A549 (cell line): ENCODE measurements at regions not wholly inside any gene's neighbourhood (a gene's known extent, or its start where the extent isn't known, plus 50 kb on each side); places are given as distances from the start of the nearest gene placed in this dataset.

Source experiments
- BCL3 ChIP-seq: fragments of >200 bp; sonication (Bioruptor Twin); formaldehyde crosslinking; IDR thresholded peaks from 3 replicates; pipeline ENCODE4 v1.6.1; 2016
- BHLHE40 ChIP-seq: IDR thresholded peaks from 2 replicates; pipeline ENCODE4 v1.6.1; 2012; ENCODE audit warnings: low read depth, low read length, inconsistent platforms
- CBX2 ChIP-seq: fragments of 200-600 bp; sonication (generic); IDR thresholded peaks from 2 replicates; pipeline ENCODE4 v1.6.1; 2016; ENCODE audit warnings: low read depth, mild to moderate bottlenecking, borderline replicate concordance
- CBX8 ChIP-seq: fragments of 200-600 bp; sonication (generic); IDR thresholded peaks from 2 replicates; pipeline ENCODE4 v1.6.1; 2016
- CEBPB ChIP-seq, 2 experiments: fragments of >200 bp in 1 of 2; sonication (Bioruptor Twin) in 1 of 2; formaldehyde crosslinking in 1 of 2; IDR thresholded peaks; 2 replicates each; pipeline ENCODE4 v1.6.1; 2012 to 2016
- CHD2 ChIP-seq: fragments of 150-350 bp; IDR thresholded peaks from 2 replicates; pipeline ENCODE4 v1.6.1; 2014; ENCODE audit warnings: low read length; ENCODE audit not compliant: partially characterized antibody
- CHD4 ChIP-seq: fragments of 200-600 bp; sonication (generic); IDR thresholded peaks from 2 replicates; pipeline ENCODE4 v1.6.1; 2016; ENCODE audit warnings: antibody characterized with exemption, mild to moderate bottlenecking, borderline replicate concordance
- CTCF ChIP-seq: fragments of >200 bp; sonication (Bioruptor Twin); formaldehyde crosslinking; IDR thresholded peaks from 3 replicates; pipeline ENCODE4 v1.5.1; 2016
- ESRRA ChIP-seq: fragments of 150-350 bp; IDR thresholded peaks from 2 replicates; pipeline ENCODE4 v1.6.1; 2014; ENCODE audit warnings: mild to moderate bottlenecking, low read length, borderline replicate concordance
- FOSB ChIP-seq: fragments of 250-450 bp; sonication (Bioruptor Pico); IDR thresholded peaks from 2 replicates; pipeline ENCODE4 v1.5.0; 2020; ENCODE audit warnings: mild to moderate bottlenecking, moderate library complexity
- FOXS1 ChIP-seq: fragments of 250-450 bp; sonication (Bioruptor Pico); IDR thresholded peaks from 2 replicates; pipeline ENCODE4 v1.5.0; 2020; ENCODE audit warnings: mild to moderate bottlenecking, moderate library complexity
- GATA3 ChIP-seq: IDR thresholded peaks from 2 replicates; pipeline ENCODE4 v1.6.1; 2012; ENCODE audit warnings: borderline replicate concordance
- HES2 ChIP-seq: fragments of >200 bp; sonication (Bioruptor Twin); formaldehyde crosslinking; IDR thresholded peaks from 2 replicates; pipeline ENCODE4 v1.6.1; 2016
- HEYL ChIP-seq: fragments of 250-450 bp; sonication (Bioruptor Pico); IDR thresholded peaks from 2 replicates; pipeline ENCODE4 v1.8.0; 2021; ENCODE audit warnings: mild to moderate bottlenecking, moderate library complexity
- HOXB13 ChIP-seq: fragments of 250-450 bp; sonication (Bioruptor Pico); IDR thresholded peaks from 2 replicates; pipeline ENCODE4 v1.5.0; 2020; ENCODE audit warnings: low read depth, mild to moderate bottlenecking, moderate library complexity
- JUN ChIP-seq, 2 experiments: fragments of >200 bp; sonication (Bioruptor Twin); formaldehyde crosslinking; IDR thresholded peaks; 2 replicates in 1 of 2; 3 replicates in 1 of 2; pipeline ENCODE4 v1.6.1; 2016 to 2017
- KDM1A ChIP-seq: fragments of 200-600 bp; sonication (generic); IDR thresholded peaks from 2 replicates; pipeline ENCODE4 v1.6.1; 2016; ENCODE audit warnings: low read depth, mild to moderate bottlenecking
- NFE2L2 ChIP-seq: fragments of 150-350 bp; conservative IDR thresholded peaks from 2 replicates; pipeline ENCODE4 v1.6.1; 2014; ENCODE audit warnings: low read length
- NPAS2 ChIP-seq: fragments of 250-450 bp; sonication (Bioruptor Pico); IDR thresholded peaks from 2 replicates; pipeline ENCODE4 v1.8.0; 2022; ENCODE audit warnings: mild to moderate bottlenecking, moderate library complexity, borderline replicate concordance
- PBX3 ChIP-seq: IDR thresholded peaks from 2 replicates; pipeline ENCODE4 v1.6.1; 2012
- POLR2A ChIP-seq: IDR thresholded peaks from 2 replicates; pipeline ENCODE4 v1.6.1; 2012; ENCODE audit warnings: mild to moderate bottlenecking, low read length
- RAD21 ChIP-seq, 2 experiments: fragments of >200 bp in 1 of 2; sonication (Bioruptor Twin) in 1 of 2; formaldehyde crosslinking in 1 of 2; IDR thresholded peaks in 1 of 2; conservative IDR thresholded peaks in 1 of 2; 2 replicates in 1 of 2; 3 replicates in 1 of 2; pipeline ENCODE4 v1.6.1; 2012 to 2018; ENCODE audit warnings: inconsistent platforms in 1 of 2
- RARB ChIP-seq: fragments of 250-450 bp; sonication (Bioruptor Pico); IDR thresholded peaks from 2 replicates; pipeline ENCODE4 v1.8.0; 2021; ENCODE audit warnings: mild to moderate bottlenecking, moderate library complexity
- RNF2 ChIP-seq: fragments of 200-600 bp; sonication (generic); IDR thresholded peaks from 2 replicates; pipeline ENCODE4 v1.6.1; 2016; ENCODE audit warnings: low read depth, mild to moderate bottlenecking, antibody characterized with exemption, moderate library complexity, borderline replicate concordance
- SMC3 ChIP-seq: fragments of >200 bp; sonication (Bioruptor Twin); formaldehyde crosslinking; IDR thresholded peaks from 3 replicates; pipeline ENCODE4 v1.6.1; 2018; ENCODE audit warnings: inconsistent platforms
- TFCP2L1 ChIP-seq: fragments of 250-450 bp; sonication (Bioruptor Pico); IDR thresholded peaks from 2 replicates; pipeline ENCODE4 v1.5.0; 2021; ENCODE audit warnings: mild to moderate bottlenecking
- ZFP36 ChIP-seq: fragments of 450-650 bp; IDR thresholded peaks from 2 replicates; pipeline ENCODE4 v1.6.1; 2014; ENCODE audit warnings: borderline replicate concordance; ENCODE audit not compliant: partially characterized antibody
- ZNF302 ChIP-seq: fragments of 250-450 bp; sonication (Bioruptor Pico); IDR thresholded peaks from 2 replicates; pipeline ENCODE4 v1.9.0; 2021; ENCODE audit warnings: inconsistent platforms, mild to moderate bottlenecking, moderate library complexity

- TF ChIP-seq BCL3, result no peak
- no peak for TF ChIP-seq CTCF
- no peak for TF ChIP-seq HOXB13 (CRISPR knock-in tag)
- TF ChIP-seq ZFP36, result no peak
- TF ChIP-seq HES2, result no peak
- TF ChIP-seq SMC3, result no peak
- TF ChIP-seq CHD4, result no peak
- 0 out of 5 replicates have a peak, but pooled peaks of 1 of the 2 experiments have one; percentile 15 for TF ChIP-seq RAD21 (conservative IDR thresholded peaks at IDR 0.05 in 1 of 2, IDR thresholded peaks at IDR 0.05 in 1 of 2)
- TF ChIP-seq ZNF302 (CRISPR knock-in tag), result no peak
- no peak for TF ChIP-seq BHLHE40
- no peak for TF ChIP-seq KDM1A
- TF ChIP-seq CBX8, result no peak
- no peak for TF ChIP-seq PBX3
- no peak for TF ChIP-seq TFCP2L1 (CRISPR knock-in tag)
- TF ChIP-seq CEBPB (IDR thresholded peaks at IDR 0.05), result peak in 1 of 2 experiments; percentile 66; a peak in 2 of 4 replicates
- TF ChIP-seq GATA3, result no peak; the same call in 1 of the 2 replicates
- no peak for TF ChIP-seq POLR2A
- TF ChIP-seq RNF2, result no peak
- TF ChIP-seq RARB (CRISPR knock-in tag), result no peak
- no peak for TF ChIP-seq FOSB (CRISPR knock-in tag)
- TF ChIP-seq NPAS2, result no peak
- no peak for TF ChIP-seq NFE2L2
- TF ChIP-seq ESRRA, result no peak
- TF ChIP-seq FOXS1 (CRISPR knock-in tag), result no peak
- TF ChIP-seq CHD2, result no peak
- no peak for TF ChIP-seq CBX2
- TF ChIP-seq HEYL (CRISPR knock-in tag), result no peak
- TF ChIP-seq JUN (IDR thresholded peaks at IDR 0.05), result peak in 1 of 2 experiments; percentile 55; a peak in 1 of 5 replicates
These were observed 115.8 kb downstream of the SLC25A47 start (continued) for GRCh38 chr14:100438678-100439592.
